Panc1 (cell line): ENCODE measurements at regions not wholly inside any gene's neighbourhood (a gene's known extent, or its start where the extent isn't known, plus 50 kb on each side); places are given as distances from the start of the nearest gene placed in this dataset.

Source experiments
- ATAC-seq: fragments of 200-7000 bp; cut with Tn5 transposase; 2 replicates; pipeline ENCODE4 v1.9.1; 2020; ENCODE audit warnings: mild to moderate bottlenecking, moderate library complexity
- BruUV-seq: library from RNA; stranded (reverse); fragments of 400-500 nt; replicated peaks from 2 replicates; lab custom pipeline; 2021; lab: Mats Ljungman, UMichigan
- CTCF ChIA-PET: fragments of 300-600 bp; sonication (Branson Sonifier 250); formaldehyde crosslinking; loops from one replicate; lab custom pipeline; 2022; ENCODE audit warnings: antibody characterized with exemption; lab: Charles Lee
- POLR2A ChIA-PET: fragments of 300-600 bp; sonication (Branson Sonifier 250); formaldehyde crosslinking; loops from one replicate; lab custom pipeline; 2022; ENCODE audit warnings: antibody characterized with exemption; lab: Charles Lee
- DNase-seq: peaks from one replicate; pipeline ENCODE4 v3.0.0-alpha.2; 2010; ENCODE audit warnings: low read depth, low spot score
- H3K27ac ChIP-seq: 2 replicates; pipeline ENCODE4 v1.5.1; 2011; ENCODE audit warnings: mild to moderate bottlenecking, low read length, inconsistent platforms
- H3K27me3 ChIP-seq: fragments of 200-500 bp; sonication (Bioruptor generic); 2 replicates; pipeline ENCODE4 v1.6.0; 2014; ENCODE audit warnings: low read length, inconsistent platforms; ENCODE audit not compliant: control insufficient read depth, insufficient read depth
- H3K36me3 ChIP-seq: fragments of 200-500 bp; sonication (Bioruptor generic); 2 replicates; pipeline ENCODE4 v1.5.1; 2014; ENCODE audit warnings: inconsistent platforms, mild to moderate bottlenecking, low read length, moderate library complexity; ENCODE audit not compliant: control insufficient read depth, insufficient read depth
- H3K4me1 ChIP-seq: 2 replicates; pipeline ENCODE4 v1.5.1; 2011; ENCODE audit warnings: inconsistent platforms, mild to moderate bottlenecking, low read length, moderate library complexity; ENCODE audit not compliant: control insufficient read depth, insufficient read depth
- H3K4me3 ChIP-seq, 2 experiments: 2 replicates each; pipeline ENCODE4 v1.5.1; 2011 to 2012; ENCODE audit warnings: low read depth in 2 of 2, low read length in 2 of 2, mild to moderate bottlenecking in 2 of 2, inconsistent platforms in 1 of 2, moderate library complexity in 1 of 2
- H3K9me3 ChIP-seq: fragments of 200-500 bp; sonication (Bioruptor generic); 2 replicates; pipeline ENCODE4 v1.5.1; 2014; ENCODE audit warnings: low read depth, mild to moderate bottlenecking, inconsistent platforms, low read length, moderate library complexity; ENCODE audit not compliant: control insufficient read depth, insufficient read depth
- CTCF ChIP-seq: fragments of 450-650 bp; IDR thresholded peaks from 2 replicates; pipeline ENCODE4 v1.5.1; 2017; ENCODE audit warnings: mild to moderate bottlenecking
- POLR2AphosphoS5 ChIP-seq: IDR thresholded peaks from 2 replicates; pipeline ENCODE4 v1.6.1; 2012; ENCODE audit warnings: mild to moderate bottlenecking, low read depth, low read length, moderate library complexity
- REST ChIP-seq, 2 experiments: IDR thresholded peaks; 2 replicates each; pipeline ENCODE4 v1.6.1; 2011 to 2012; ENCODE audit warnings: low read depth in 2 of 2, control low read depth in 1 of 2, low read length in 1 of 2, mild to moderate bottlenecking in 1 of 2, moderate library complexity in 1 of 2; ENCODE audit not compliant: insufficient read depth in 1 of 2
- SIN3A ChIP-seq: IDR thresholded peaks from 2 replicates; pipeline ENCODE4 v1.6.1; 2012; ENCODE audit warnings: low read depth, mild to moderate bottlenecking, low read length, moderate library complexity, borderline replicate concordance; ENCODE audit not compliant: insufficient read depth
- TCF7L2 ChIP-seq: IDR thresholded peaks from 2 replicates; pipeline ENCODE4 v1.6.1; 2011; ENCODE audit warnings: mild to moderate bottlenecking, low read depth, low read length, inconsistent platforms
- in situ Hi-C: cut with HindIII; loops from 2 replicates; pipeline ENCODE4 v1.10.0; 2016; ENCODE audit warnings: low sequenced_read_pairs, low pct_unique_long_range_greater_than_20kb
- intact Hi-C: fragments of 100-400 bp; cut with micrococcal nuclease; formaldehyde crosslinking; loops from one replicate; pipeline ENCODE4 v1.10.0; 2022; ENCODE audit not compliant: unreplicated experiment

DNA sequence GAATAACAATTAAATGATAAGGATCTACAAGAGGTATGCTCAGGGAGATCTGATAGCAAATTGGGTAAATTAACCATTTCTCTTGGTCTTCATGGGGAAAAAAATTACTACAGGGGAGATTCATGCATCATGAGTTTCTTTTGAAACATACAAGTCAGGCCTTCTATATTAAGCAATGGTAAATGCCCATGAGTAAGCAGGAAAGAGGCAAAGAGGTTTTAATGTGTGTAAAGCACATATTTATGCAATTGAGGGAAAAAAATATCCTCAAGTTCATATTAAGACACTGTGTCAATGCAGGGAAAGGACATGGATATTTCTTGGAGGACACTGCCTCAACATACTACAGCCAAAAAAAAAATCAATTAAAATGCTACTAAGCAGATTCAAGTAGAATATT is 73.4 kb upstream of the NR4A3 start:
- no peak for ATAC-seq
- ChIA-PET POLR2A (no interaction called here), CTCF (no interaction called here)
- Histone ChIP-seq H3K27me3 (no peaks in the 10 kb centered on the region), H3K4me1 (no peaks in the 10 kb centered on the region), H3K27ac (no peak overlapping the region), H3K36me3 (no peaks in the 10 kb centered on the region), H3K9me3 (no peaks in the 10 kb centered on the region), H3K4me3 (no peak overlapping the region)
- no TSS peak for BruUV-seq
- no peak for DNase-seq
- TF ChIP-seq TCF7L2 = no peak
- no peak for TF ChIP-seq REST (IDR thresholded peaks at IDR 0.05; ENCODE audit: insufficient read depth in 1 of 2, low read depth in 2 of 2, low read length in 1 of 2)
- no peak for TF ChIP-seq POLR2AphosphoS5
- TF ChIP-seq CTCF = no peak
- no peak for TF ChIP-seq SIN3A
- intact Hi-C loops (no loop called here), in situ Hi-C loops (no loop called here)

DNA sequence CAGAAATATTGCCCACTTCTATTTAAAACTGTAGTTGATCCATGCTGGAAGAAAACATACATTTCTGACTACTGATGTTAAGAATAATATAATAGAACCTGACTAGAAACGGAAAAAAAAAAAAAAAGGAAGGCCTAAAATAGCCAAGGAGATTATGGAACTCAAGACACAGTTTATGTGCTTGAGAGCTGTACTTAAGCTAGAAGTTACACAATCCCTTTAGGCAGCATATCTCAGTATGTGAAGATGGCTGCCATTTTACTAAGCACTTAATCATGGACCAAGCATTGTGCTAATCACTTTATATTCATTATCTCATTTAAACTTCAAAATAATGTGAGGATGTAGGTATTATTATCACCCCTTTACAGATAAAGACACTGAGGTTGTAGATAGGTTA is 73.0 kb upstream of the NR4A3 start:
- Histone ChIP-seq H3K9me3 (no peaks in the 10 kb centered on the region), H3K27ac (no peak overlapping the region), H3K27me3 (no peaks in the 10 kb centered on the region), H3K4me3 (no peak overlapping the region), H3K36me3 (no peaks in the 10 kb centered on the region), H3K4me1 (no peaks in the 10 kb centered on the region)
- no peak for DNase-seq
- no peak for ATAC-seq
- in situ Hi-C loops (no loop called here), intact Hi-C loops (no loop called here)
- no TSS peak for BruUV-seq
- TF ChIP-seq SIN3A (no peak), TCF7L2 (no peak), REST (IDR thresholded peaks at IDR 0.05; ENCODE audit: insufficient read depth in 1 of 2, low read depth in 2 of 2, low read length in 1 of 2) (no peak), CTCF (no peak)
- ChIA-PET POLR2A (no interaction called here), CTCF (no interaction called here)
